Jurkat, Clone E6-1 (cell line): ENCODE measurements at regions not wholly inside any gene's neighbourhood (a gene's known extent, or its start where the extent isn't known, plus 50 kb on each side); places are given as distances from the start of the nearest gene placed in this dataset.
"Not testable (repeated sequence)": the region's sequence is repeated elsewhere in the genome, so short reads cannot be mapped to it uniquely, and the experiment has no call there.

Experiments
- DNase-seq: peaks from one replicate; pipeline ENCODE4 v3.0.0-alpha.2; 2011; ENCODE audit warnings: low read depth, low spot score
- H3K4me3 ChIP-seq: 2 replicates; pipeline ENCODE4 v1.5.1; 2011; ENCODE audit warnings: mild to moderate bottlenecking, low read length, control low read depth, moderate library complexity

GRCh38 chr12:131445795-131446194, 265.1 kb upstream of the SFSWAP start:
- no peak for DNase-seq

GRCh38 chr12:131447636-131448035, 263.3 kb upstream of the SFSWAP start:
- H3K4me3 ChIP-seq, DNase-seq: not testable (repeated sequence)

More at GRCh38 chr12:131445795-131446194, 265.1 kb upstream of the SFSWAP start:
- no peak overlapping the region for H3K4me3 ChIP-seq

GRCh38 chr12:131448254-131448795, 262.6 kb upstream of the SFSWAP start:
- H3K4me3 ChIP-seq, result no peak overlapping the region
- no peak for DNase-seq

GRCh38 chr12:131449027-131449426, 261.9 kb upstream of the SFSWAP start:
- no peak overlapping the region for H3K4me3 ChIP-seq

GRCh38 chr12:131452444-131452860, 258.4 kb upstream of the SFSWAP start:
- no peak overlapping the region for H3K4me3 ChIP-seq
- peak; percentile 6 for DNase-seq

More at GRCh38 chr12:131449027-131449426, 261.9 kb upstream of the SFSWAP start:
- no peak for DNase-seq

GRCh38 chr12:131454418-131455217, 256.3 kb upstream of the SFSWAP start:
- H3K4me3 ChIP-seq, result no peak overlapping the region
- DNase-seq, result peak; percentile 60

GRCh38 chr12:131455218-131455506, 255.7 kb upstream of the SFSWAP start:
- DNase-seq, result no peak
- H3K4me3 ChIP-seq, result no peak overlapping the region

GRCh38 chr12:131455581-131456110, 255.2 kb upstream of the SFSWAP start:
- no peak overlapping the region for H3K4me3 ChIP-seq
- no peak for DNase-seq

GRCh38 chr12:131456301-131457027, 254.4 kb upstream of the SFSWAP start:
- no peak for DNase-seq
- H3K4me3 ChIP-seq, result no peak overlapping the region

- no peak for DNase-seq
- no peak overlapping the region for H3K4me3 ChIP-seq
Observed at GRCh38 chr12:131457028-131457310, 253.9 kb upstream of the SFSWAP start.

GRCh38 chr12:131457331-131458047, 253.4 kb upstream of the SFSWAP start:
- no peak for DNase-seq
- no peak overlapping the region for H3K4me3 ChIP-seq

- no peak overlapping the region for H3K4me3 ChIP-seq
- DNase-seq, result no peak
Observed at GRCh38 chr12:131458048-131458374, 252.9 kb upstream of the SFSWAP start.

- no peak overlapping the region for H3K4me3 ChIP-seq
- no peak for DNase-seq
Observed at GRCh38 chr12:131458931-131459772, 251.7 kb upstream of the SFSWAP start.

- no peak for DNase-seq
- no peak overlapping the region for H3K4me3 ChIP-seq
Observed at GRCh38 chr12:131459773-131460365, 251.0 kb upstream of the SFSWAP start.

- no peak for DNase-seq
- H3K4me3 ChIP-seq, result no peak overlapping the region
Observed at GRCh38 chr12:131460520-131460919, 250.4 kb upstream of the SFSWAP start.

GRCh38 chr12:131461096-131461495, 249.8 kb upstream of the SFSWAP start:
- no peak overlapping the region for H3K4me3 ChIP-seq
- no peak for DNase-seq

- no peak for DNase-seq
- no peak overlapping the region for H3K4me3 ChIP-seq
Observed at GRCh38 chr12:131463174-131463573, 247.7 kb upstream of the SFSWAP start.

- no peak overlapping the region for H3K4me3 ChIP-seq
- DNase-seq, result no peak
Observed at GRCh38 chr12:131464081-131464480, 246.8 kb upstream of the SFSWAP start.

- DNase-seq, result no peak
- H3K4me3 ChIP-seq, result no peak overlapping the region
Observed at GRCh38 chr12:131466306-131466705, 244.6 kb upstream of the SFSWAP start.
